Neural progenitor cell (in vitro differentiated cells): ENCODE measurements at regions not wholly inside any gene's neighbourhood (a gene's known extent, or its start where the extent isn't known, plus 50 kb on each side); places are given as distances from the start of the nearest gene placed in this dataset.
A peak's percentile ranks its signal among the peaks of the same experiment; 100 is the strongest.

ENCODE experiments used
- DNase-seq: peaks from one replicate; pipeline ENCODE4 v3.0.0-alpha.2; 2016; ENCODE audit warnings: low spot score
- H2AFZ ChIP-seq: fragments of 200-600 bp; sonication (generic); replicated peaks from 2 replicates; pipeline ENCODE4 v1.6.1; 2016; ENCODE audit warnings: antibody characterized with exemption
- H3F3A ChIP-seq: fragments of 200-600 bp; sonication (generic); 2 replicates; pipeline ENCODE4 v1.6.1; 2016; ENCODE audit warnings: antibody characterized with exemption, low read depth
- H3K27ac ChIP-seq: fragments of 200-600 bp; sonication (generic); 2 replicates; pipeline ENCODE4 v1.5.1; 2016; ENCODE audit warnings: mild to moderate bottlenecking
- H3K27me3 ChIP-seq: fragments of 200-600 bp; sonication (generic); 2 replicates; pipeline ENCODE4 v1.6.1; 2016; ENCODE audit warnings: mild to moderate bottlenecking, moderate library complexity
- H3K36me3 ChIP-seq: fragments of 200-600 bp; sonication (generic); 2 replicates; pipeline ENCODE4 v1.5.1; 2016
- H3K4me1 ChIP-seq: fragments of 200-600 bp; sonication (generic); 2 replicates; pipeline ENCODE4 v1.6.1; 2016; ENCODE audit warnings: mixed run types
- H3K4me2 ChIP-seq: fragments of 200-600 bp; sonication (generic); 2 replicates; pipeline ENCODE4 v1.6.1; 2016
- H3K4me3 ChIP-seq: fragments of 200-600 bp; sonication (generic); 2 replicates; pipeline ENCODE4 v1.5.1; 2016
- H3K79me2 ChIP-seq: fragments of 200-600 bp; sonication (generic); 2 replicates; pipeline ENCODE4 v1.6.1; 2016; ENCODE audit warnings: low read depth
- H3K9ac ChIP-seq: fragments of 200-600 bp; sonication (generic); 2 replicates; pipeline ENCODE4 v1.6.1; 2016
- H3K9me3 ChIP-seq: fragments of 200-600 bp; sonication (generic); 2 replicates; pipeline ENCODE4 v1.5.1; 2016; ENCODE audit warnings: low read depth
- H4K20me1 ChIP-seq: fragments of 200-600 bp; sonication (generic); 2 replicates; pipeline ENCODE4 v1.6.1; 2016; ENCODE audit warnings: low read depth
- H3K27ac Mint-ChIP-seq: 3 replicates; pipeline ENCODE4 v1.8.0; 2021; ENCODE audit warnings: mixed read lengths
- H3K27me3 Mint-ChIP-seq: 2 replicates; pipeline ENCODE4 v1.8.0; 2022; ENCODE audit warnings: low read depth, mild to moderate bottlenecking, inconsistent platforms, moderate library complexity, mixed read lengths; ENCODE audit not compliant: insufficient read depth
- H3K36me3 Mint-ChIP-seq: 3 replicates; pipeline ENCODE4 v1.8.0; 2021; ENCODE audit warnings: mixed read lengths
- H3K4me1 Mint-ChIP-seq: 3 replicates; pipeline ENCODE4 v1.8.0; 2021; ENCODE audit warnings: mixed read lengths
- H3K4me3 Mint-ChIP-seq: 3 replicates; pipeline ENCODE4 v1.8.0; 2021; ENCODE audit warnings: mild to moderate bottlenecking, moderate library complexity, mixed read lengths
- H3K9me3 Mint-ChIP-seq: 3 replicates; pipeline ENCODE4 v1.8.0; 2020; ENCODE audit warnings: mixed read lengths
- EZH2 ChIP-seq: fragments of 200-600 bp; sonication (generic); IDR thresholded peaks from 2 replicates; pipeline ENCODE4 v1.6.1; 2017; ENCODE audit warnings: antibody characterized with exemption, mild to moderate bottlenecking, moderate library complexity
- EZH2phosphoT487 ChIP-seq: fragments of 200-600 bp; sonication (generic); IDR thresholded peaks from 2 replicates; pipeline ENCODE4 v1.6.1; 2017; ENCODE audit warnings: antibody characterized with exemption
- TF ChIP-seq, protein P1 (sequence below): fragments of 200-600 bp; sonication (generic); IDR thresholded peaks from 2 replicates; pipeline ENCODE4 v1.5.1; 2017; ENCODE audit warnings: antibody characterized with exemption, mild to moderate bottlenecking

DNA sequence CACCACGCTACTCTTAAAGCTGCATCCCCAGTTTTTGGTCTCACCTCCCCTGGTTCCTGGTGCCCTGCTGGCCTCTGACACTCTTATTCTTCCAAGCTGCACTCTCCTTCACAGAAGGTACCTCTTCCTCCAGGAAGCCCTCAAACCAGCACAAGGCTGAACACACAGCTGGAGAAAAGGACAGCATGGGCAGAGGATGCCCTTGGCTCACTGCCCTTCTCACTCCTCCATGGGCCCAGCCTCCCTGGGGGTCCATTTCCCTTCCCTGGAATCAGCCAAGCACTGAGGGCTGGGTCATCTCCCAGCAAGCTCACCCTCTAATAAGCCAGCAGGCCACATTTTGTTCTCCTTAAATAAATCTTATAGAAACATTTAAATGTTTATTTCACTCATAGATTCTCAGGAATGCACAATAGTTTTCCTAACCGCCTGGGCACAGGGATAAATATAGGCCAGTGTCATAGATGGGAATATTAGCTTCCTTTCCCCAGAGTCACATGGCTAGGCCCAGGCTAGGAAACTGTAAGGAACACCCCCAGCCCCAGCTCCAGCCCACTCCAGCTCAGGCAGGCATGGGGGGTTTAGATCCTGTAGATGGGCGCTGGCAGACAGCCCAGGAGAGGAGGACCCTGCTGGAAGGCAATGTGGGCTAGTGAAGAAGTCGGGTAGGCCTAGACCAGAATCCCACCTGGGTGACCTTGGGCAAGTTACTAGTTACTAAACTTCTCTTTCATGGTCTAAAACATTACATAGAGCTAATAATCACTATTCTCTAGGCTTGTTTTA, 51.5 kb downstream of the IRAG1 start:
- DNase-seq = no peak
- Mint-ChIP-seq H3K27ac (peak overlapping the region; percentile 75), H3K4me3 (no peak overlapping the region), H3K9me3 (no peaks in the 10 kb centered on the region), H3K27me3 (peaks cover 3% of the 10 kb centered on the region), H3K36me3 (peaks cover 3% of the 10 kb centered on the region), H3K4me1 (peaks cover 34% of the 10 kb centered on the region)
- Histone ChIP-seq H3K9me3 (no peaks in the 10 kb centered on the region), H2AFZ (no peak overlapping the region), H3K4me2 (no peak overlapping the region), H3F3A (peaks cover 6% of the 10 kb centered on the region), H3K27ac (no peak overlapping the region), H3K36me3 (no peaks in the 10 kb centered on the region), H3K4me3 (no peak overlapping the region), H3K4me1 (peaks cover 23% of the 10 kb centered on the region), H4K20me1 (no peaks in the 10 kb centered on the region), H3K9ac (no peak overlapping the region), H3K27me3 (no peaks in the 10 kb centered on the region), H3K79me2 (no peaks in the 10 kb centered on the region)
- TF ChIP-seq, protein P1, sequence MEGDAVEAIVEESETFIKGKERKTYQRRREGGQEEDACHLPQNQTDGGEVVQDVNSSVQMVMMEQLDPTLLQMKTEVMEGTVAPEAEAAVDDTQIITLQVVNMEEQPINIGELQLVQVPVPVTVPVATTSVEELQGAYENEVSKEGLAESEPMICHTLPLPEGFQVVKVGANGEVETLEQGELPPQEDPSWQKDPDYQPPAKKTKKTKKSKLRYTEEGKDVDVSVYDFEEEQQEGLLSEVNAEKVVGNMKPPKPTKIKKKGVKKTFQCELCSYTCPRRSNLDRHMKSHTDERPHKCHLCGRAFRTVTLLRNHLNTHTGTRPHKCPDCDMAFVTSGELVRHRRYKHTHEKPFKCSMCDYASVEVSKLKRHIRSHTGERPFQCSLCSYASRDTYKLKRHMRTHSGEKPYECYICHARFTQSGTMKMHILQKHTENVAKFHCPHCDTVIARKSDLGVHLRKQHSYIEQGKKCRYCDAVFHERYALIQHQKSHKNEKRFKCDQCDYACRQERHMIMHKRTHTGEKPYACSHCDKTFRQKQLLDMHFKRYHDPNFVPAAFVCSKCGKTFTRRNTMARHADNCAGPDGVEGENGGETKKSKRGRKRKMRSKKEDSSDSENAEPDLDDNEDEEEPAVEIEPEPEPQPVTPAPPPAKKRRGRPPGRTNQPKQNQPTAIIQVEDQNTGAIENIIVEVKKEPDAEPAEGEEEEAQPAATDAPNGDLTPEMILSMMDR = no peak
- no peak for TF ChIP-seq EZH2
- no peak for TF ChIP-seq EZH2phosphoT487

DNA sequence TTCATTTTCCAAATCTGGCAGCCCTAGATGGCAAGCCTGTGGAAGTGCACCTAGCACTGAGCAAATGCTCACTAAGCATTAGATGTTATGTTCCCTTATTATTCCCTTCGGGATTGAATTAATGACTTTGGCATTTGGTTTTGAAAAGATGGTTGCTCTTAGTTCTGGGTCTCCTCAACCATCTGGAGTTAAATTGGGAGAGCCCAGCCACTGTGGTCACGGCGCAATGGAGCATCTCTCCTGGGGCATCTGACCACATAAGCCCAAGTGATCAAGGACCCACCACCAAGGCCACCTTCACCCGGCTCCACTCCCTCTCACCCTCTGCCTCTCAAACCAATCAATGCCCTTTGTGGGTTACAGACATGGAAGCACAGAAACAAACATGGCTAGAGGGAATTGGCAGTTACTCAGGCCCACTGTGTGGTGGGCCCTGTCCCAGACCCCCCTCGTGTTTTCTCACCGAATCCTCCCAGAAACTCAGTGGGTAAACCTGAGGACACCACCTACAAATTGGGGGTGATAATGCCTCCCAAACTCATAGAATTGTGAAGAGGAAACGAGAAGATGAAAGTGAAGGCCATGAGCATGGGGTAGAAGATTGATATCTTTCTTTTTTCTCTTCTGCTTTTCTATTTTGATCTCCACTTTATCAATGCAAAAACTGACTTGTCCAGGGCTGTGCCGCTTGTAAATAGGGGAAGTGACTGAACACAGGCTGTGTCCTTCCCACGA, 52.2 kb downstream of the IRAG1 start:
- H3K4me3 ChIP-seq = no peak overlapping the region
- peaks cover 23% of the 10 kb centered on the region for H3K4me1 ChIP-seq
- no peak overlapping the region for H2AFZ ChIP-seq
- peaks cover 3% of the 10 kb centered on the region for H3K27me3 Mint-ChIP-seq
- peaks cover 3% of the 10 kb centered on the region for H3K36me3 Mint-ChIP-seq
- H3F3A ChIP-seq = peaks cover 6% of the 10 kb centered on the region
- TF ChIP-seq, protein P1 = no peak
- TF ChIP-seq EZH2 (no peak), EZH2phosphoT487 (no peak)
- H3K9ac ChIP-seq = no peak overlapping the region
- peak overlapping the region; percentile 83 for H3K27ac Mint-ChIP-seq
- H4K20me1 ChIP-seq = no peaks in the 10 kb centered on the region
- no peak overlapping the region for H3K4me2 ChIP-seq
- no peak overlapping the region for H3K4me3 Mint-ChIP-seq
- no peaks in the 10 kb centered on the region for H3K27me3 ChIP-seq
- DNase-seq = no peak
- H3K9me3 ChIP-seq = no peaks in the 10 kb centered on the region
- H3K36me3 ChIP-seq = no peaks in the 10 kb centered on the region
- no peak overlapping the region for H3K27ac ChIP-seq
- no peaks in the 10 kb centered on the region for H3K79me2 ChIP-seq
- H3K4me1 Mint-ChIP-seq = peaks cover 41% of the 10 kb centered on the region
- no peaks in the 10 kb centered on the region for H3K9me3 Mint-ChIP-seq

DNA sequence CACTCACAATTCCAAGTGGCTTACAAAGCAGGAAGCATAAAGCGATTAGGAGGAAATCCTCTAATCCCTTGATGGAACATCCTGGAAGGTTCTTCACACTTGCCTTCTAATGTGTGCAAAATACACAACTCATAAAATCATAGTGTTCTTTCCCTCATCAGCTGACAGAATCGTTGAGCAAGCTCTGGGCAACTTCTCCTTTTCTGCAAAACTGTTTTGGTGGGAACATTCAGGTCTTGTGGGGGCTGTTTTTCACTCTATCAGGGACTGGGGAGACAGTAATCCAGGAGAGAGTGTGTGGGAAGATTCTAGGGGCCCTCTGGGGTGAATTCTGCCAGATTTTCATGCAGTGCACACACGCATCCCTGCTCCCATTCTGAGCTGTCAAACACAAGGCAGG, 53.2 kb downstream of the IRAG1 start:
- Histone ChIP-seq H3F3A (peaks cover 6% of the 10 kb centered on the region), H3K9ac (no peak overlapping the region), H2AFZ (no peak overlapping the region), H3K27me3 (no peaks in the 10 kb centered on the region), H3K9me3 (no peaks in the 10 kb centered on the region), H3K4me3 (no peak overlapping the region), H3K36me3 (no peaks in the 10 kb centered on the region), H3K4me1 (peaks cover 23% of the 10 kb centered on the region), H3K79me2 (no peaks in the 10 kb centered on the region), H3K27ac (no peak overlapping the region), H3K4me2 (peak overlapping the region; percentile 9), H4K20me1 (no peaks in the 10 kb centered on the region)
- Mint-ChIP-seq H3K36me3 (peaks cover 3% of the 10 kb centered on the region), H3K27me3 (peaks cover 3% of the 10 kb centered on the region), H3K27ac (peak overlapping the region; percentile 59), H3K9me3 (peaks cover 3% of the 10 kb centered on the region), H3K4me1 (peaks cover 45% of the 10 kb centered on the region), H3K4me3 (no peak overlapping the region)
- DNase-seq = no peak
- TF ChIP-seq, protein P1 = no peak
- TF ChIP-seq EZH2 (no peak), EZH2phosphoT487 (no peak)
